CD4-positive, alpha-beta T cell (primary cell): ENCODE measurements at regions not wholly inside any gene's neighbourhood (a gene's known extent, or its start where the extent isn't known, plus 50 kb on each side); places are given as distances from the start of the nearest gene placed in this dataset.

Source experiments
- ATAC-seq: fragments of 200-7000 bp; cut with Tn5 transposase; one replicate; pipeline ENCODE4 v1.10.0; 2022; ENCODE audit warnings: mild to moderate bottlenecking; ENCODE audit not compliant: poor library complexity
- CTCF ChIA-PET: fragments of 350-600 bp; sonication (Branson Sonifier 250); formaldehyde crosslinking; loops from one replicate; lab custom pipeline; 2021; ENCODE audit warnings: antibody characterized with exemption, inconsistent platforms; lab: Charles Lee
- POLR2A ChIA-PET: fragments of 350-600 bp; sonication (Branson Sonifier 250); formaldehyde crosslinking; loops from one replicate; lab custom pipeline; 2021; ENCODE audit warnings: antibody characterized with exemption, inconsistent platforms; lab: Charles Lee
- DNase-seq, 14 experiments: peaks; one replicate each; pipeline ENCODE4 v3.0.0-alpha.2; 2013 to 2020; ENCODE audit warnings: mixed read lengths in 2 of 14
- H3K27ac ChIP-seq, 2 donors: one replicate each; pipeline versions ENCODE4 v1.5.1 to v1.7.0; 2013; ENCODE audit warnings: low read length in 2 of 2, low read depth in 1 of 2, mild to moderate bottlenecking in 1 of 2
- H3K27me3 ChIP-seq, 2 experiments: 1 replicate in 1 of 2; 2 replicates in 1 of 2; pipeline versions ENCODE4 v1.6.1 to v1.7.0; 2013; ENCODE audit warnings: low read length in 2 of 2, control low read depth in 1 of 2, mild to moderate bottlenecking in 1 of 2, moderate library complexity in 1 of 2; ENCODE audit not compliant: insufficient read depth in 2 of 2, control insufficient read depth in 1 of 2
- H3K36me3 ChIP-seq: one replicate; pipeline ENCODE4 v1.6.1; 2013; ENCODE audit warnings: low read length, control low read depth; ENCODE audit not compliant: insufficient read depth
- H3K4me1 ChIP-seq: one replicate; pipeline ENCODE4 v1.6.1; 2013; ENCODE audit warnings: low read length, control low read depth; ENCODE audit not compliant: insufficient read depth
- H3K4me3 ChIP-seq: one replicate; pipeline ENCODE4 v1.5.1; 2013; ENCODE audit warnings: mild to moderate bottlenecking, low read length, moderate library complexity
- H3K9me3 ChIP-seq, 2 experiments: 1 replicate in 1 of 2; 2 replicates in 1 of 2; pipeline versions ENCODE4 v1.6.1 to v1.7.0; 2013; ENCODE audit warnings: low read length in 2 of 2, mild to moderate bottlenecking in 2 of 2, control low read depth in 1 of 2, moderate library complexity in 1 of 2; ENCODE audit not compliant: control insufficient read depth in 1 of 2, insufficient read depth in 1 of 2
- H3K27ac Mint-ChIP-seq: one replicate; pipeline ENCODE4 v1.8.0; 2020; ENCODE audit warnings: mixed read lengths
- H3K27me3 Mint-ChIP-seq: one replicate; pipeline ENCODE4 v1.8.0; 2021; ENCODE audit warnings: mixed read lengths
- H3K36me3 Mint-ChIP-seq: one replicate; pipeline ENCODE4 v1.8.0; 2021; ENCODE audit warnings: low read depth, mixed read lengths
- H3K4me1 Mint-ChIP-seq: one replicate; pipeline ENCODE4 v1.8.0; 2021; ENCODE audit warnings: low read depth, mixed read lengths
- H3K4me3 Mint-ChIP-seq: one replicate; pipeline ENCODE4 v1.8.0; 2020; ENCODE audit warnings: mild to moderate bottlenecking, mixed read lengths
- H3K9me3 Mint-ChIP-seq: one replicate; pipeline ENCODE4 v1.8.0; 2020; ENCODE audit warnings: mixed read lengths
- intact Hi-C, 2 experiments: fragments of 100-400 bp; cut with DNase I in 1 of 2; cut with micrococcal nuclease in 1 of 2; formaldehyde crosslinking; loops; one replicate each; pipeline versions ENCODE4 v1.15.1 to v1.9.0; 2023 to 2025; cut with DNase I, micrococcal nuclease
- TF ChIP-seq, protein P1 (sequence below): fragments of 200-600 bp; IDR thresholded peaks from one replicate; pipeline ENCODE4 v1.8.0; 2022; ENCODE audit warnings: antibody characterized with exemption, mild to moderate bottlenecking

DNA sequence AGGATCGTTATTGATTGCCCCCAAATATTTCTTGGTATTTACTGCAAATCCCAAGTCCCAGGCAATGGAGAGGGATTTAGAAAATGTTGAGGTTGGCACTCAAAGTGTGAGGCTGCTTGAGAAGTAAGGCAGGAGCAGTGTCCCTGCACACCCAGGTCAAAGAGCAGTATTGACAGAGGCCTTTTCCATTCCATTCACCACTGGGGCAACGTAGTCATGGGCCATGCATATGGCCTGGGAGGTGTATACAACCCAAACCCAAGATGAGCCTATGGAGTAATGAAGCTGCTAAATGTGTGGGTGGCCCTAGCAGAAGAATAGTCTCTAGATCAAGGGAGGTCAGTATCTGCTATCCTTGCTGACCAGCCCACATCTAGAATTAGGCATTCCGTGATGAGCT lies 245.6 kb downstream of the FOXD2 start:
- no peaks in the 10 kb centered on the region for H3K4me1 ChIP-seq
- Mint-ChIP-seq H3K36me3 (no peaks in the 10 kb centered on the region), H3K4me3 (no peak overlapping the region), H3K27ac (no peak overlapping the region), H3K27me3 (peaks cover 37% of the 10 kb centered on the region), H3K9me3 (no peaks in the 10 kb centered on the region), H3K4me1 (no peaks in the 10 kb centered on the region)
- H3K27ac ChIP-seq: no peak overlapping the region
- POLR2A ChIA-PET: no interaction called here
- H3K27me3 ChIP-seq: peaks cover 2 to 5% of the 10 kb centered on the region in 2 experiments
- CTCF ChIA-PET: no interaction called here
- DNase-seq: no peak
- H3K4me3 ChIP-seq: no peak overlapping the region
- intact Hi-C loops: no loop called here
- ATAC-seq: no peak
- TF ChIP-seq, protein P1, sequence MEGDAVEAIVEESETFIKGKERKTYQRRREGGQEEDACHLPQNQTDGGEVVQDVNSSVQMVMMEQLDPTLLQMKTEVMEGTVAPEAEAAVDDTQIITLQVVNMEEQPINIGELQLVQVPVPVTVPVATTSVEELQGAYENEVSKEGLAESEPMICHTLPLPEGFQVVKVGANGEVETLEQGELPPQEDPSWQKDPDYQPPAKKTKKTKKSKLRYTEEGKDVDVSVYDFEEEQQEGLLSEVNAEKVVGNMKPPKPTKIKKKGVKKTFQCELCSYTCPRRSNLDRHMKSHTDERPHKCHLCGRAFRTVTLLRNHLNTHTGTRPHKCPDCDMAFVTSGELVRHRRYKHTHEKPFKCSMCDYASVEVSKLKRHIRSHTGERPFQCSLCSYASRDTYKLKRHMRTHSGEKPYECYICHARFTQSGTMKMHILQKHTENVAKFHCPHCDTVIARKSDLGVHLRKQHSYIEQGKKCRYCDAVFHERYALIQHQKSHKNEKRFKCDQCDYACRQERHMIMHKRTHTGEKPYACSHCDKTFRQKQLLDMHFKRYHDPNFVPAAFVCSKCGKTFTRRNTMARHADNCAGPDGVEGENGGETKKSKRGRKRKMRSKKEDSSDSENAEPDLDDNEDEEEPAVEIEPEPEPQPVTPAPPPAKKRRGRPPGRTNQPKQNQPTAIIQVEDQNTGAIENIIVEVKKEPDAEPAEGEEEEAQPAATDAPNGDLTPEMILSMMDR: no peak
- peaks cover 0 to 3% of the 10 kb centered on the region in 2 experiments for H3K9me3 ChIP-seq
- H3K36me3 ChIP-seq: no peaks in the 10 kb centered on the region

DNA sequence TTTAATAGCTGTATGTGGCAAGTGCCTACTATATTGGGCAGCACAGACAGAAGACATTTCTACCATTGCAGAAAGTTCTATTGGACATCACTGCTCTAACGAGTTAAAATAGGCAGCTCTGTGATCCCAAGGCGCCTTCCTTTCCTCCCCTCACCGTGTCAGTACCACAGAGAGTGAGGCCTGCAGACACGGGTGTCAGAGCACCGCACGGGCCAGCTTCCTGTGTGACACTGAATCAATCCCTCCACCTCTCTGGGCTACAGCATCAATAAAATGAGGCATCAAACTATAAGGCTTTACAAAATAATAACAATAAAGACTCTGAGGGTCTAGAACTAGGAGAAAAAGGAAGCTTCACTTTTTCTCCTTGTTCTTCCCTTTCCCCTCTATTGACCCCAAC lies 246.7 kb downstream of the FOXD2 start:
- TF ChIP-seq, protein P1: no peak
- no peak overlapping the region for H3K4me3 Mint-ChIP-seq
- H3K27me3 Mint-ChIP-seq: peaks cover 37% of the 10 kb centered on the region
- peaks cover 4 to 5% of the 10 kb centered on the region in 2 experiments for H3K27me3 ChIP-seq
- no peak overlapping the region for H3K27ac Mint-ChIP-seq
- intact Hi-C loops: no loop called here
- H3K4me1 ChIP-seq: no peaks in the 10 kb centered on the region
- no peaks in the 10 kb centered on the region for H3K9me3 Mint-ChIP-seq
- no peaks in the 10 kb centered on the region for H3K36me3 ChIP-seq
- H3K36me3 Mint-ChIP-seq: no peaks in the 10 kb centered on the region
- no peak overlapping the region for H3K4me3 ChIP-seq
- peaks cover 0 to 10% of the 10 kb centered on the region in 2 experiments for H3K9me3 ChIP-seq
- CTCF ChIA-PET: no interaction called here
- no peak overlapping the region for H3K27ac ChIP-seq
- ATAC-seq (no peak), DNase-seq (no peak)
- POLR2A ChIA-PET: no interaction called here
- no peaks in the 10 kb centered on the region for H3K4me1 Mint-ChIP-seq

DNA sequence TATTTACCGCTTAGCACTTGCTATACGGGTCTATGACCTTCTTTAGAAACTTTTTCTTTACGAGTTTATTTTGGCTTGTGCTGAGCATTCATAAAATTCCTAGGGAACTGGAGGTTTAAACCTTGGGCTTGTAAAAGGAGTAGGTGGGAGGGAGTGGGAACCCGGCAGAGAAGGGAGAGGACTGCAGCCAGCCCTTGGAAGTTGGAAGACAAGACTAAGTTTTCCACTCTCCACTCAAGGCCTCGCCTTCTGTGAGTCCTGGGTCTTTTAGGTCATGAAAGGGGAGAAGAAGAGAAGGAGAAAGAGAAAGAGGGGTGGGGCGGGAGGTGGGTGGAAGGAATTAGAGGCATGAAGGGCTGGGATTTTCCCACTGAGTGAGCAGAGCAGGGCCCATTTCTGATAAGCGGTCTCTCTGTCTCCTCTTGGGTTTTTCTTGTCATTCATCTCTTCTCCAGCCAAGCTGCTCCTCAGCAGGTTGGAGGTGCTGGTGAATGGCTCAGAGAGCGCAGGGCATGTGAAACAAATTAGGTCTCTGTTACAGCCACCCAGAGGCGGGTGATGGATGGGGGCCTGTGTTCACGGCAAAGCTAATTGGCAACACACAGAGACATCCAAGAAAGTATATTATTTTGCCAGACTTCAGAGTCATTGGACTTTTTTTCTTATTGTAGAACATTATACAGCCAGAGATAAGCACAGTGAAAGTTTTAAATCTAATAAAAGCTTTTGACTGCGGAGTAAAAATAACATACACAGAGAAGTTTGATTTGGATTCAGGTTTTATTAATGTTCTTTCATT lies 247.3 kb downstream of the FOXD2 start:
- ATAC-seq (no peak), DNase-seq (no peak)
- Histone ChIP-seq H3K4me3 (no peak overlapping the region), H3K36me3 (no peaks in the 10 kb centered on the region), H3K27ac (no peak overlapping the region), H3K27me3 (peaks cover 4 to 5% of the 10 kb centered on the region in 2 experiments), H3K4me1 (no peaks in the 10 kb centered on the region), H3K9me3 (peaks cover 0 to 10% of the 10 kb centered on the region in 2 experiments)
- no peaks in the 10 kb centered on the region for H3K36me3 Mint-ChIP-seq
- ChIA-PET CTCF (no interaction called here), POLR2A (no interaction called here)
- TF ChIP-seq, protein P1: no peak
- peaks cover 39% of the 10 kb centered on the region for H3K27me3 Mint-ChIP-seq
- H3K4me3 Mint-ChIP-seq: no peak overlapping the region
- H3K27ac Mint-ChIP-seq: no peak overlapping the region
- no peaks in the 10 kb centered on the region for H3K4me1 Mint-ChIP-seq
- H3K9me3 Mint-ChIP-seq: no peaks in the 10 kb centered on the region
- intact Hi-C loops: no loop called here
